LNCaP clone FGC (cell line): ENCODE measurements at regions not wholly inside any gene's neighbourhood (a gene's known extent, or its start where the extent isn't known, plus 50 kb on each side); places are given as distances from the start of the nearest gene placed in this dataset.
"Not testable (repeated sequence)": the region's sequence is repeated elsewhere in the genome, so short reads cannot be mapped to it uniquely, and the experiment has no call there.

ENCODE experiments used
- DNase-seq: peaks from one replicate; pipeline ENCODE4 v3.0.0-alpha.2; 2011; ENCODE audit warnings: low read depth
- H3K4me3 ChIP-seq: 2 replicates; pipeline ENCODE4 v1.5.1; 2011; ENCODE audit warnings: mild to moderate bottlenecking, low read depth, low read length, control low read depth
- CTCF ChIP-seq: IDR thresholded peaks from 2 replicates; pipeline ENCODE4 v1.5.1; 2012; ENCODE audit warnings: mild to moderate bottlenecking; ENCODE audit not compliant: control insufficient read depth, insufficient read depth; ENCODE audit errors: extremely low read depth

GRCh38 chr15:79492065-79492464 lies 59.9 kb downstream of the MINAR1 start:
- H3K4me3 ChIP-seq = no peak overlapping the region
- TF ChIP-seq CTCF = no peak
- DNase-seq = no peak

DNA sequence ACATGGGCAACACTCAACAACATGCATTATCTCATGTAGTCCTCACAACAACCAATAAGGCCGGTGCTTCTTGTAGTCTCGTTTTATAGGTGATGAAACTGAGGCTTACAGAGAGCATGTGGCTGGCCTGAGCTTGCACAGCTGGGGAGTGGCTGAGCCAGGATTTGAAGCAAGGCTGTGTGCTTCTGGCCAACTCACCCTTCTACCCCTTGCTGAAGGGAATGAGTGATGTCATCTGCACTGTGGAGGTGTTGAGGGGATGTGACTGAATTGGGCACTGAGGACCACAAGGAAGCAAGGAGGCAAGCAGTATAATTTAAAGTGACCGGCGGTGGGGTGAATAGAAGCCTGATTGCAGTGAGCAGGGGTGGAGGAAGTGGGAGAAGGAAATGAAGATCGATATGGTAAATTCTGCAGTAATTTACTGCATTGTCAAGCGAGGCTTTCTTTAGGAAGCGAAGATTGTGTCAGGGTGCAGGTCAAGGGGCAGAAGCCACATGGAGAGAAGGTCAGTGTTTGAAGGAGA lies 62.3 kb downstream of the MINAR1 start:
- no peak for DNase-seq
- H3K4me3 ChIP-seq = no peak overlapping the region
- no peak for TF ChIP-seq CTCF

- H3K4me3 ChIP-seq = no peak overlapping the region
- DNase-seq = no peak
- no peak for TF ChIP-seq CTCF
Measured at GRCh38 chr15:79494963-79495755, 63.0 kb downstream of the MINAR1 start.

DNA sequence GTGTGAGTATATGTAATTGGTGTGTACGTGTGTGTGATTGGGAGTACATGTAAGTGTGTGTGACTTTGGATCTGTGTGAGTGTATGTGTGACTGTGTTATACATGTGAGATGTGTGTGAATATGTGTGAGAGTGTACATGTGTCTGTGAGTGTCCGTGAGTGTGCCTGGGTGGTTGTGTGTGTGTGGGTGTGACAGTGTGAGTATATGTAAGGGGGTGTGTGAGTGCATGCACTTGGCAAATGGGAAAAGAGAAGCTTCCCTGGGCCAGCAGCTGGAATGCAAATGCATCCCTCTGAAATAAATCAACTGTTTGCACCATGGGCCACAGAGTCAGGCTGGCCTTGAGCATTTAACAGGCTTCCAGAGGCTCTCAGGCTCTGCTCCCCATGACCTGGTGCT lies 63.6 kb downstream of the MINAR1 start:
- DNase-seq = no peak
- no peak overlapping the region for H3K4me3 ChIP-seq
- TF ChIP-seq CTCF = no peak

DNA sequence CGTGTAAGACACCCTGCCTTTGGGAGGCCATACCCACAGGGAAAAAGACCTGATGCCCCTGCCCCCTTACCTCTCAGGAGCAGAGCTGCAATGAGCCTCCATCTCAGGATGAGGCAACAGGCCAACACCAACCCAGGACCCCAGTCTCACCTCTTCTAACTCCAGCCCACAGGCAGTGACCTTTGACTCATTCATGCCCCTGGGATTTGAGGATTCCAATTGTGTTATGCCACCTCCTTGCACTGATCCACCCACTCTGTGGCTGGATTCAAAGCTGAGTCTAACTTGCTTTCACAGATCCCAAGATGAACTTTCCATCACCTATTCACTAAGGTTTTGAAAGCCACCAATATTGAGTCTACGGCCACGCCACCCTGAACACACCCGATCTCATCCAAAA lies 64.7 kb downstream of the MINAR1 start:
- no peak for TF ChIP-seq CTCF
- DNase-seq = no peak
- H3K4me3 ChIP-seq = no peak overlapping the region

DNA sequence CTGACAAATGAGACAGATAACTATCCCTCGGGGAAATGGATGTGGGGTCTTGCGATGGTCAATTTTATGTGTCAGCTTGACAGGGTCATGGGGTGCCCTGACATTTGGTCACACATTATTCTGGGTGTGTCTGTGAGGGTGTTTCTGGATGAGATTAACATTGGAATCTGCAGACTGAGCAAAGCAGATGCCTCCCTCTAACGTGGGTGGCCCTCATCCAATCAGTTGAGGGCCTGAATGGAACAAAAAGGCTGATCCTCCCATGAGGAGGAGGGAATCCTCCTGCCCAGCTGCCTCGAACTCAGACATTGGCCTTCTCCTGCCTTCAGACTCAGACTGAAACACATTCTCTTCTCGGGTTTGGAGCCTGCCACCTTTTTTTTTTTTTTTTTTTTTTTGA lies 69.0 kb downstream of the MINAR1 start:
- TF ChIP-seq CTCF = no peak
- DNase-seq = no peak
- H3K4me3 ChIP-seq = no peak overlapping the region

- TF ChIP-seq CTCF = no peak
- DNase-seq = no peak
Measured at GRCh38 chr15:79505956-79506355, 73.8 kb downstream of the MINAR1 start.

DNA sequence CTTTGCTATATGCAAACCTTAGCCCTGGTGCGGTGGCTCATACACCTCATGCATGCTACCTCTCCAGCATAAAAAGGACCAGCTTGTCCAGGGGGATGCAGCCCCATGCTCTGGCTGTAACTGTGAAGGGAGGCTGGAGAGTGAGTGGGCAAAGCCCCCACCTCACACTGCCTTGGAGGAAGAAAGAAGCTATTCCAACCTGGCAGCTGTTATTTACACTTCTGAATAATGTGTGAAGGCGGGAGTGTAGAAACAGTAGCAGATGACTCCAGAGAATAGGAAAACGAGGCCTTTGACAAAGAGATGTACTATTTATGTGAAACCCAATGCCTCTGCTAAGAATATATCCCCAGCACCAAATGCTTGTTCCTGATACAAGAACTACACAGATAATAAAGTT lies 80.7 kb downstream of the MINAR1 start:
- H3K4me3 ChIP-seq, DNase-seq: not testable (repeated sequence)

More at GRCh38 chr15:79505956-79506355, 73.8 kb downstream of the MINAR1 start:
- H3K4me3 ChIP-seq = no peak overlapping the region
